ENCODE measurements at regions not wholly inside any gene's neighbourhood (a gene's known extent, or its start where the extent isn't known, plus 50 kb on each side); places are given as distances from the start of the nearest gene placed in this dataset.

DNA sequence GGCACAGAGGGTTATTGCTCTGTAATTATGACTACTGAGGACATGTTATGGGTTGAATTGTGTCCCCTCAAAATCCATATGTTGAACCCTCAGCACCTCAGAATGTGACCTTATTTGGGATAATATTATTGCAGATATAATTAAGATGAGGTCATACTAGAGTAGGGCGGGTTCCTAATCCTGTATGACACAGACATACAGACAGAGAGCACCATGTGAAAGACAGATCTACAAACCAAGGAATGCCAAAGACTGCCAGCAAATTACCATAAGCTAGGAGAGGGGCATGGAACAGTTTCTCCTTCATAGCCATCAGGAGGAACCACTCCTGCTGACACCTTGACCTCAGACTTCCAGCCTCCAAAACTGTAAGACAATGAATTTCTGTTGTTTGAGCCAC is 115.2 kb upstream of the OTUD4 start:
- 81 to 88% methylated on average over 1 of the region's 1 CpG for WGBS, 2 donors

DNA sequence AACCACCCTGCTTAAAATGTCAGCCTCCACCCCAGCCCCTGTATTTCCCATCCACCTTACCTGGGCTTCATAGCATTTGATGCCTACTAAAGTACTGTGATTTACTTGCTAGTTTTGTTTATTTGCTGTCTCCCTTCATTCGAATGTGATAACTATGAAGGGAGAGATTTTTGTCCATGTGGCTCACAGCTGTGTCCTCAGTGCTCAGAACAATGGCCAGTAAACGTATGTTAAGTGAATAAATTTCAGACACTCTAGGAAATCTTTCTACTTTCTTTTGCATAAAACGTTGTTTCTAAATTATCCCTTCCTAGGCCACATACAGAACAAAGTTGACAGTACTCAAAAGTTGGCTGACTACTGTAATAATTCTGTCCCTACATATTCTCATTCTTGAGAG is 114.7 kb upstream of the OTUD4 start:
- 58 to 65% methylated on average over 3 of the region's 3 CpGs for WGBS, 2 donors
- TF ChIP-seq, protein P1, sequence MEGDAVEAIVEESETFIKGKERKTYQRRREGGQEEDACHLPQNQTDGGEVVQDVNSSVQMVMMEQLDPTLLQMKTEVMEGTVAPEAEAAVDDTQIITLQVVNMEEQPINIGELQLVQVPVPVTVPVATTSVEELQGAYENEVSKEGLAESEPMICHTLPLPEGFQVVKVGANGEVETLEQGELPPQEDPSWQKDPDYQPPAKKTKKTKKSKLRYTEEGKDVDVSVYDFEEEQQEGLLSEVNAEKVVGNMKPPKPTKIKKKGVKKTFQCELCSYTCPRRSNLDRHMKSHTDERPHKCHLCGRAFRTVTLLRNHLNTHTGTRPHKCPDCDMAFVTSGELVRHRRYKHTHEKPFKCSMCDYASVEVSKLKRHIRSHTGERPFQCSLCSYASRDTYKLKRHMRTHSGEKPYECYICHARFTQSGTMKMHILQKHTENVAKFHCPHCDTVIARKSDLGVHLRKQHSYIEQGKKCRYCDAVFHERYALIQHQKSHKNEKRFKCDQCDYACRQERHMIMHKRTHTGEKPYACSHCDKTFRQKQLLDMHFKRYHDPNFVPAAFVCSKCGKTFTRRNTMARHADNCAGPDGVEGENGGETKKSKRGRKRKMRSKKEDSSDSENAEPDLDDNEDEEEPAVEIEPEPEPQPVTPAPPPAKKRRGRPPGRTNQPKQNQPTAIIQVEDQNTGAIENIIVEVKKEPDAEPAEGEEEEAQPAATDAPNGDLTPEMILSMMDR (IDR thresholded peaks at IDR 0.05), result no peak
- TF ChIP-seq POLR2A (IDR thresholded peaks at IDR 0.05), result no peak
- intact Hi-C loops (cut with DNase I), result no loop called here

More for the DNA sequence above, 115.2 kb upstream of the OTUD4 start:
- Histone ChIP-seq H3K4me1 (no peaks in the 10 kb centered on the region), H3K27ac (no peak overlapping the region), H3K27me3 (no peaks in the 10 kb centered on the region), H3K4me3 (no peak overlapping the region), H3K9me3 (no peaks in the 10 kb centered on the region), H3K36me3 (replicated peaks in 1 of 2; ENCODE audit: insufficient read depth in 1 of 2, low read depth in 2 of 2) (no peaks in the 10 kb centered on the region)
- TF ChIP-seq POLR2A (IDR thresholded peaks at IDR 0.05), result no peak
- TF ChIP-seq, protein P1 (IDR thresholded peaks at IDR 0.05), result no peak
- intact Hi-C loops (cut with DNase I), result no loop called here
- ATAC-seq (no peak), DNase-seq (no peak)

DNA sequence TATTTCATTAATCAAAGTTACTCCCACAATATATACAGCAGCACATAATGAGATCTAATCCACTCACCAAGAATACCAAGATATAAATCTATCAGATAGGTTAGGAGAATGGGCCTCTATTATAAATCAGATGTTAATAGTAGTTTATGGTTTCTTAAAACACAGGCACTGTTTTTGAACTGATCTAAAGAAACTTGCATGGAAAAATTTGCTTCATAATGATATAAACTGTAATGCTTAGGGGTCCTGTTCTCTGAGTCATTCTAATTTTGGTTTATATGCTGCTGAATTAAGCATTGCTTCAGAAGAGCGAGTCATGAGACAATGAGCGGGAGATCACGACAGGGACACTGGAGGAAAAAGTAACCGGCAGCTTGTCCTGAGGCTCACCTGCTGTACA is 113.3 kb upstream of the OTUD4 start:
- H3K9me3 ChIP-seq, result no peaks in the 10 kb centered on the region
- WGBS, 2 donors, result 83 to 87% methylated on average over 4 of the region's 4 CpGs
- no peak for ATAC-seq
- H3K36me3 ChIP-seq (replicated peaks in 1 of 2; ENCODE audit: insufficient read depth in 1 of 2, low read depth in 2 of 2), result no peaks in the 10 kb centered on the region
- H3K4me1 ChIP-seq, result no peaks in the 10 kb centered on the region
- H3K27me3 ChIP-seq, result no peaks in the 10 kb centered on the region
- no peak for DNase-seq
- TF ChIP-seq, protein P1 (IDR thresholded peaks at IDR 0.05), result no peak
- no peak for TF ChIP-seq POLR2A (IDR thresholded peaks at IDR 0.05)
- no peak overlapping the region for H3K4me3 ChIP-seq
- intact Hi-C loops (cut with DNase I), result no loop called here
- H3K27ac ChIP-seq, result no peak overlapping the region

More for the DNA sequence above, 114.7 kb upstream of the OTUD4 start:
- H3K4me3 ChIP-seq, result no peak overlapping the region
- DNase-seq (no peak), ATAC-seq (no peak)
- no peaks in the 10 kb centered on the region for H3K9me3 ChIP-seq
- H3K36me3 ChIP-seq (replicated peaks in 1 of 2; ENCODE audit: insufficient read depth in 1 of 2, low read depth in 2 of 2), result no peaks in the 10 kb centered on the region
- H3K27me3 ChIP-seq, result no peaks in the 10 kb centered on the region
- no peaks in the 10 kb centered on the region for H3K4me1 ChIP-seq
- H3K27ac ChIP-seq, result no peak overlapping the region

DNA sequence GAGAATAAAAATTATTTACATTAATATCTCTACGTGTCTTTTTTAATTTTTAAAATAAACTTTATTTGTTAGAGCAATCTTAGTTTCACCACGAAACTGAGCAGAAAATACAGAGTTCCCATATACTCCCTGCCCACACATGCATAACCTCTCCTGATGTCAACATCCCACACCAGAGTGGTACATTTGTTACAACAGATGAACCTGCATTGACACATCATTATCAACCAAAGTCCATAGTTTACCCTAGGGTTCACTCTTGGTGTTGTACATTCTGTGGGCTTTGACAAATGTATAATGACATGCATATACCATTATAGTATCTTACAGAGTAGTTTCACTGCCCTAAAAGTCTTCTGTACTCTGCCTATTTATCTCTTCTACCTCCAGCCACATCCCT is 110.6 kb upstream of the OTUD4 start:
- Histone ChIP-seq H3K4me1 (no peaks in the 10 kb centered on the region), H3K27ac (no peak overlapping the region), H3K27me3 (no peaks in the 10 kb centered on the region), H3K36me3 (replicated peaks in 1 of 2; ENCODE audit: insufficient read depth in 1 of 2, low read depth in 2 of 2) (no peaks in the 10 kb centered on the region), H3K9me3 (no peaks in the 10 kb centered on the region), H3K4me3 (no peak overlapping the region)
- no peak for TF ChIP-seq POLR2A (IDR thresholded peaks at IDR 0.05)
- TF ChIP-seq, protein P1 (IDR thresholded peaks at IDR 0.05), result no peak
- ATAC-seq (no peak), DNase-seq (no peak)
- intact Hi-C loops (cut with DNase I), result no loop called here
- 78 to 87% methylated on average over 2 of the region's 2 CpGs for WGBS, 2 donors

DNA sequence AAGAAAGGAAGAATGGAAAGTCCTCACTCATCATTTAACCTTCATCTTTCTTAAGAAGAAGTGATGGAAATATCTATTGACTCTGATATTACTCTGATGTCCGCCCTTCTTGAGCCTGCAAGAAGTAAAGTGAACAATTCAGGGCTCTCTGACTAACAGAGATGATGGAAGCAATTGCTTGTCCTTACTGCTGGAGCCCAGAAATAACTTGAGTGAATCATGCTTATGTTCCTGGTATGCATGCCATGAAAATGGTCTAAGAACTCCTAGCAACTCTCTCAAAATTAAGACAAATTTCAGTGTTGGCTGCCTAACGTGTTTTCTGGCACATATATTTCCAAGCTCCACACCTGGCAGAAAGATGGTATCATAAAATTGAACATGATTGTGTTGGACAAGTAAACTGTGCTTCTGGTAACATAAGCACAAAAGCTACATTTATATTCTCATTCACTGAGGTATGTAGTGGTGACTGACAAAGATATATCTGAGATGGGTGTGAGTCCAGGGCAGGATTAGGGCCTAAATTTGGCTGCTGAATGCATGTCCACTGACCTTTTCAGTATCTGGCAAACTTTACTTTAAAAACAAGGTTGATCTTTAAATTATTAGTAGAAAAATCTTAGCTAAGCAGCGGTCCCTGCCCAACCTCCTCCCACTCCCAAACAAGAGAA is 109.2 kb upstream of the OTUD4 start:
- H3K4me3 ChIP-seq, result no peak overlapping the region
- H3K27ac ChIP-seq, result no peak overlapping the region
- H3K27me3 ChIP-seq, result no peaks in the 10 kb centered on the region
- DNase-seq, result no peak
- H3K36me3 ChIP-seq (replicated peaks in 1 of 2; ENCODE audit: insufficient read depth in 1 of 2, low read depth in 2 of 2), result no peaks in the 10 kb centered on the region
- TF ChIP-seq, protein P1 (IDR thresholded peaks at IDR 0.05), result no peak
- no peak for TF ChIP-seq POLR2A (IDR thresholded peaks at IDR 0.05)
- H3K9me3 ChIP-seq, result no peaks in the 10 kb centered on the region
- ATAC-seq, result no peak
- intact Hi-C loops (cut with DNase I), result no loop called here
- H3K4me1 ChIP-seq, result no peaks in the 10 kb centered on the region
- WGBS, 2 donors, result 74 to 83% methylated on average over 3 of the region's 3 CpGs

Data from body of pancreas (tissue), 4 donors.